Activated CD4-positive, alpha-beta memory T cell treated with anti-CD3 and anti-CD28 coated beads, Interleukin-2, amount 10 ng/mL, durations not matched to agents 7 days and 5 days (primary cell): ENCODE measurements at regions not wholly inside any gene's neighbourhood (a gene's known extent, or its start where the extent isn't known, plus 50 kb on each side); places are given as distances from the start of the nearest gene placed in this dataset.
"Not testable (repeated sequence)": the region's sequence is repeated elsewhere in the genome, so short reads cannot be mapped to it uniquely, and the experiment has no call there.

Source experiments
- CTCF ChIA-PET: fragments of 350-600 bp; sonication (Branson Sonifier 250); formaldehyde crosslinking; loops from one replicate; lab custom pipeline; 2021; ENCODE audit warnings: antibody characterized with exemption, inconsistent platforms; lab: Charles Lee
- POLR2A ChIA-PET: fragments of 350-600 bp; sonication (Branson Sonifier 250); formaldehyde crosslinking; loops from one replicate; lab custom pipeline; 2021; ENCODE audit warnings: antibody characterized with exemption; lab: Charles Lee
- DNase-seq: peaks from one replicate; pipeline ENCODE4 v3.0.0-alpha.2; 2020
- H3K27ac Mint-ChIP-seq: one replicate; pipeline ENCODE4 v1.8.0; 2021; ENCODE audit warnings: mild to moderate bottlenecking, mixed read lengths
- H3K27me3 Mint-ChIP-seq: one replicate; pipeline ENCODE4 v1.8.0; 2021; ENCODE audit warnings: mixed read lengths
- H3K36me3 Mint-ChIP-seq: one replicate; pipeline ENCODE4 v1.8.0; 2021; ENCODE audit warnings: low read depth, mixed read lengths
- H3K4me1 Mint-ChIP-seq: one replicate; pipeline ENCODE4 v1.8.0; 2021; ENCODE audit warnings: mixed read lengths
- H3K4me3 Mint-ChIP-seq: one replicate; pipeline ENCODE4 v1.8.0; 2021; ENCODE audit warnings: mild to moderate bottlenecking, mixed read lengths
- H3K9me3 Mint-ChIP-seq: one replicate; pipeline ENCODE4 v1.8.0; 2021; ENCODE audit warnings: mixed read lengths

GRCh38 chr2:75311521-75311920, 112.2 kb upstream of the TACR1 start:
- H3K4me1 Mint-ChIP-seq: no peaks in the 10 kb centered on the region
- ChIA-PET CTCF (no interaction called here), POLR2A (no interaction called here)
- no peak overlapping the region for H3K4me3 Mint-ChIP-seq
- no peaks in the 10 kb centered on the region for H3K9me3 Mint-ChIP-seq
- H3K27ac Mint-ChIP-seq: no peak overlapping the region
- H3K27me3 Mint-ChIP-seq: no peaks in the 10 kb centered on the region
- H3K36me3 Mint-ChIP-seq: no peaks in the 10 kb centered on the region
- no peak for DNase-seq

GRCh38 chr2:75310876-75311275, 111.6 kb upstream of the TACR1 start:
- ChIA-PET POLR2A (no interaction called here), CTCF (no interaction called here)
- no peak overlapping the region for H3K27ac Mint-ChIP-seq
- H3K4me1 Mint-ChIP-seq: no peaks in the 10 kb centered on the region
- H3K4me3 Mint-ChIP-seq: no peak overlapping the region
- no peaks in the 10 kb centered on the region for H3K36me3 Mint-ChIP-seq
- H3K9me3 Mint-ChIP-seq: no peaks in the 10 kb centered on the region
- no peak for DNase-seq
- no peaks in the 10 kb centered on the region for H3K27me3 Mint-ChIP-seq

- no peaks in the 10 kb centered on the region for H3K4me1 Mint-ChIP-seq
- no peaks in the 10 kb centered on the region for H3K36me3 Mint-ChIP-seq
- H3K9me3 Mint-ChIP-seq: no peaks in the 10 kb centered on the region
- H3K27ac Mint-ChIP-seq: no peak overlapping the region
- H3K4me3 Mint-ChIP-seq: no peak overlapping the region
- DNase-seq: no peak
- H3K27me3 Mint-ChIP-seq: no peaks in the 10 kb centered on the region
- ChIA-PET POLR2A (no interaction called here), CTCF (no interaction called here)
Measured at GRCh38 chr2:75309596-75310463, 110.5 kb upstream of the TACR1 start.

- no peak for DNase-seq
- H3K4me3 Mint-ChIP-seq: no peak overlapping the region
- ChIA-PET POLR2A (no interaction called here), CTCF (no interaction called here)
- H3K36me3 Mint-ChIP-seq: no peaks in the 10 kb centered on the region
- H3K27me3 Mint-ChIP-seq: peaks cover 2% of the 10 kb centered on the region
- H3K9me3 Mint-ChIP-seq: no peaks in the 10 kb centered on the region
- H3K4me1 Mint-ChIP-seq: no peaks in the 10 kb centered on the region
- no peak overlapping the region for H3K27ac Mint-ChIP-seq
Measured at GRCh38 chr2:75303227-75303626, 103.9 kb upstream of the TACR1 start.

GRCh38 chr2:75294362-75294761, 95.0 kb upstream of the TACR1 start:
- H3K27ac Mint-ChIP-seq: no peak overlapping the region
- POLR2A ChIA-PET: no interaction called here
- no peak for DNase-seq
- no peaks in the 10 kb centered on the region for H3K9me3 Mint-ChIP-seq
- no peaks in the 10 kb centered on the region for H3K36me3 Mint-ChIP-seq
- peaks cover 2% of the 10 kb centered on the region for H3K27me3 Mint-ChIP-seq
- no peaks in the 10 kb centered on the region for H3K4me1 Mint-ChIP-seq
- CTCF ChIA-PET: no interaction called here
- no peak overlapping the region for H3K4me3 Mint-ChIP-seq

GRCh38 chr2:75292826-75293225, 93.5 kb upstream of the TACR1 start:
- H3K27ac Mint-ChIP-seq: no peak overlapping the region
- CTCF ChIA-PET: no interaction called here
- no peak overlapping the region for H3K4me3 Mint-ChIP-seq
- POLR2A ChIA-PET: no interaction called here
- no peaks in the 10 kb centered on the region for H3K9me3 Mint-ChIP-seq
- H3K36me3 Mint-ChIP-seq: no peaks in the 10 kb centered on the region
- peaks cover 2% of the 10 kb centered on the region for H3K27me3 Mint-ChIP-seq
- no peaks in the 10 kb centered on the region for H3K4me1 Mint-ChIP-seq
- no peak for DNase-seq

GRCh38 chr2:75290600-75291150, 91.4 kb upstream of the TACR1 start:
- Mint-ChIP-seq H3K4me3 (no peak overlapping the region), H3K27ac (no peak overlapping the region), H3K27me3 (peaks cover 2% of the 10 kb centered on the region), H3K4me1 (no peaks in the 10 kb centered on the region), H3K9me3 (no peaks in the 10 kb centered on the region), H3K36me3 (no peaks in the 10 kb centered on the region)
- CTCF ChIA-PET: no interaction called here
- POLR2A ChIA-PET: no interaction called here
- no peak for DNase-seq

GRCh38 chr2:75289771-75290170, 90.5 kb upstream of the TACR1 start:
- DNase-seq: no peak
- no peaks in the 10 kb centered on the region for H3K9me3 Mint-ChIP-seq
- no peak overlapping the region for H3K4me3 Mint-ChIP-seq
- ChIA-PET CTCF (no interaction called here), POLR2A (no interaction called here)
- no peak overlapping the region for H3K27ac Mint-ChIP-seq
- peaks cover 2% of the 10 kb centered on the region for H3K27me3 Mint-ChIP-seq
- no peaks in the 10 kb centered on the region for H3K36me3 Mint-ChIP-seq
- H3K4me1 Mint-ChIP-seq: no peaks in the 10 kb centered on the region

GRCh38 chr2:75289178-75289577, 89.9 kb upstream of the TACR1 start:
- H3K27me3 Mint-ChIP-seq, H3K27ac Mint-ChIP-seq, H3K36me3 Mint-ChIP-seq, POLR2A ChIA-PET, CTCF ChIA-PET, H3K4me1 Mint-ChIP-seq, H3K4me3 Mint-ChIP-seq, H3K9me3 Mint-ChIP-seq, DNase-seq: not testable (repeated sequence)

- Mint-ChIP-seq H3K4me1 (no peaks in the 10 kb centered on the region), H3K27ac (no peak overlapping the region), H3K4me3 (no peak overlapping the region), H3K27me3 (no peaks in the 10 kb centered on the region), H3K9me3 (no peaks in the 10 kb centered on the region), H3K36me3 (no peaks in the 10 kb centered on the region)
- ChIA-PET POLR2A (no interaction called here), CTCF (no interaction called here)
- no peak for DNase-seq
Measured at GRCh38 chr2:75288760-75289159, 89.4 kb upstream of the TACR1 start.

- H3K4me1 Mint-ChIP-seq: no peaks in the 10 kb centered on the region
- H3K27me3 Mint-ChIP-seq: no peaks in the 10 kb centered on the region
- CTCF ChIA-PET: no interaction called here
- POLR2A ChIA-PET: no interaction called here
- no peaks in the 10 kb centered on the region for H3K9me3 Mint-ChIP-seq
- no peak overlapping the region for H3K27ac Mint-ChIP-seq
- H3K36me3 Mint-ChIP-seq: no peaks in the 10 kb centered on the region
- no peak for DNase-seq
- H3K4me3 Mint-ChIP-seq: no peak overlapping the region
Measured at GRCh38 chr2:75287624-75288316, 88.5 kb upstream of the TACR1 start.

GRCh38 chr2:75284345-75284744, 85.0 kb upstream of the TACR1 start:
- CTCF ChIA-PET: no interaction called here

GRCh38 chr2:75278821-75279379, 79.6 kb upstream of the TACR1 start:
- no peak overlapping the region for H3K4me3 Mint-ChIP-seq
- POLR2A ChIA-PET: no interaction called here
- DNase-seq: no peak
- CTCF ChIA-PET: no interaction called here
- H3K27ac Mint-ChIP-seq: no peak overlapping the region
- peaks cover 3% of the 10 kb centered on the region for H3K27me3 Mint-ChIP-seq
- no peaks in the 10 kb centered on the region for H3K36me3 Mint-ChIP-seq
- H3K9me3 Mint-ChIP-seq: peaks cover 2% of the 10 kb centered on the region
- H3K4me1 Mint-ChIP-seq: no peaks in the 10 kb centered on the region

More at GRCh38 chr2:75284345-75284744, 85.0 kb upstream of the TACR1 start:
- DNase-seq: no peak
- Mint-ChIP-seq H3K9me3 (no peaks in the 10 kb centered on the region), H3K4me1 (no peaks in the 10 kb centered on the region), H3K27me3 (peaks cover 3% of the 10 kb centered on the region), H3K36me3 (no peaks in the 10 kb centered on the region), H3K27ac (no peak overlapping the region), H3K4me3 (no peak overlapping the region)
- POLR2A ChIA-PET: no interaction called here
